Erythroblast (primary cell): ENCODE measurements at regions not wholly inside any gene's neighbourhood (a gene's known extent, or its start where the extent isn't known, plus 50 kb on each side); places are given as distances from the start of the nearest gene placed in this dataset.
"Not testable (repeated sequence)": the region's sequence is repeated elsewhere in the genome, so short reads cannot be mapped to it uniquely, and the experiment has no call there.

ENCODE experiments used
- DNase-seq, 2 experiments: peaks; one replicate each; lab custom pipeline; 2025; lab: John Stamatoyannopoulos, UW
- GATA1 ChIP-seq: IDR thresholded peaks from 2 replicates; pipeline ENCODE4 v1.6.1; 2011; ENCODE audit warnings: low read depth, mild to moderate bottlenecking, control low read depth, low read length, moderate library complexity
- POLR2A ChIP-seq: IDR thresholded peaks from 2 replicates; pipeline ENCODE4 v1.6.1; 2011; ENCODE audit warnings: mild to moderate bottlenecking, low read length

- DNase-seq: peak; percentile 87 to 91
These were observed 89.8 kb upstream of the PRSS16 start for GRCh38 chr6:27157459-27158315.

DNA sequence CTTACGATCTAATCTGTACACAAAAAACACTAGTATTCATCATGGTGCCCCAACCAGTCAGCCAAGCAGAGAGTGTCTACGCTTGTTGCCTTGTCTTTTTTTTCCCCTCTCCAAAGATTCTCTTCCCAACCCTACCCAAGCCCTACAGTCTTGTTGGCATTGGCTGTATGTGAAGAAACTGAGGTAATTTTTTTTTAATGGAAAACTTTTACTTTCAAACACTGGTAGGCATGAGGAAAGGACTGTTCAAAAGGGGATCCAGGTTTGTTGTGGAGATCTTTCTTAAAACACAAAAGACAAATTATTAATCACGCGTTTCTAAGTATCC lies 89.2 kb upstream of the PRSS16 start:
- DNase-seq: no peak
- TF ChIP-seq POLR2A (peak; percentile 1), GATA1 (no peak)

More at GRCh38 chr6:27157459-27158315, 89.8 kb upstream of the PRSS16 start:
- TF ChIP-seq GATA1 (no peak), POLR2A (peak; percentile 34)

DNA sequence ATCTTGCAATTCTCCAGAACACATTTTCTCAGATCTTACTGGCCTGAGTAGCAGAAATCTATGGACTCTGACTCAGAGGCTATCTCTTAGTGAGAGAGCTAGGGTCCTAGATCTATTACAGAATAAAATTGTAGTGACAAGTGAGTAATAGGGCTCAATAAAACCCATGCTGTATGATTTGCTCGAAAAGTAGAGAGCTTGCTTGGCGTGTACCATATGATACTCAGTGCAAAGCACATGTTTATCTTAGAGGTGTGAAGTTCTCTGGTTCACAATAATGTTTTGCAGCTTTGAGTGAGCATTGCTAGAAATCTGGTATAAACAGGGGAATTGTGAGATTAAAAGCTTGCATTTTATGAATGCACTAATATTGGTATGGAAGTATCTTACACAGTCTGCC lies 87.8 kb upstream of the PRSS16 start:
- TF ChIP-seq GATA1 (no peak), POLR2A (no peak)

DNA sequence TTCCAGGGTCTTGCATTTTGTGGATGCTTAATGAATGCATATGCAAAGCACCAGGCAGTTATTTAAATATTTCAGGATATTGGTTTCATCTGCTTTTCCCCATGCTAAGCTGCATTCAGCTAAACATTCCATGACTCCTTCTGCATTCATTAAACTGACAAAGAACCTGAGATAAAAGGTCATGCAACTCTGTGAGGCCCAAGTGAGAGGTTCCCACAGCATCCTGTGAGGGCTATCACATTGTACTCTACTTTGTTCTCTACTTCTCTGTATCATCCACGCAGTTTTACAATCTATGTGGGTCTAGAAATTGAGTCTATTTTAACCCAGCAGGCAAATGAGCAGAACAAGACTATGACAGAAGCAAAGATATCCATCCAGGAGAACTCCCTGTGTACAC lies 86.4 kb upstream of the PRSS16 start:
- DNase-seq: no peak
- TF ChIP-seq GATA1 (no peak), POLR2A (no peak)

More for the DNA sequence above, 87.8 kb upstream of the PRSS16 start:
- DNase-seq: no peak

DNA sequence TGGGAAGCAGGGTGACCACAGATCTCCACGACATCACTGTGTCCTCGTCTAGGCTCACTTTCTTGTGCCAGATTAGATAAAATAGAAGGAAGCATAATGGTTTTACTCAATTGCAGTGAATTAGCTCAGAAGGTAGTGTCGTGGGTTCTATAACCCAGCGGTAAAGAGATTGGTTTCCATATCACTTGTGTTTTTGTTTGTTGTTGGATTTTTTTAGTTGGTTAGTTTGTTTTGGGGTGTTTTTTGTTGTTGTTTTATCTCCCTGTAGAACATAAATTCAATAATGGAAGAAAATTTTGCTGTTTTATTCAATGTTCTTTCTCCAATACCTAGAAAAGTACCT lies 85.9 kb upstream of the PRSS16 start:
- no peak for DNase-seq
- TF ChIP-seq GATA1: no peak
- TF ChIP-seq POLR2A: no peak

DNA sequence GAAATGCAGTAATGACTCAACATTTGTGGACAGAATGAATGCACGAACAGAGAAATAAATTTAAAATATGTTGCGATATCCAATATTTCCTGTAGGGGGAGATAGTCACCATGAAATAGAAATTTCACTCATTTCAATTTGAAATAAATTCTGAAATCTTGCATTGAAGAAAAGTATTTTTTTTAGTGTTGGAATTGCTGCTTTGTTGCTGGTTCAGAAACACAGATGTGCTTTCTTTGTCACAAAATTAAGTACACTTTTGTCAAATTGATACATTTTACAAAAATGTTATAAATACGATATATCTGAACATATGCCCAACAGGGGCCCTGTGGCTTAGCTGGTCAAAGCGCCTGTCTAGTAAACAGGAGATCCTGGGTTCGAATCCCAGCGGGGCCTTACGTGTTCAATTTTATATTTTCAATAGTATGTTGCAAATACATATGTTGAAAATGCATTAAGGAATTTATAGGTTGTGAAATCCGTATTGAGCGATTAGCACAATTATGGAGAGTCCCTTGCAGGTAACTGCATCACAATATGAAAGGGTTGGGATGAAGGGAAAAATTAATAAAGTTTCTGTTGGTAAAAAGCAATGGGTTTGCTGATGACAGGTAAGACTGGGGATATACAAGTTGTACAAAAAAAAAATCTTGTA lies 85.4 kb upstream of the PRSS16 start:
- peak; percentile 73 to 81 for DNase-seq
- TF ChIP-seq GATA1 (no peak), POLR2A (no peak)

GRCh38 chr6:27163834-27164233 lies 83.7 kb upstream of the PRSS16 start:
- no peak for TF ChIP-seq GATA1
- no peak for TF ChIP-seq POLR2A
- DNase-seq: no peak

GRCh38 chr6:27168108-27168507 lies 79.4 kb upstream of the PRSS16 start:
- TF ChIP-seq GATA1: no peak
- TF ChIP-seq POLR2A: no peak
- no peak for DNase-seq

GRCh38 chr6:27168586-27169443 lies 78.7 kb upstream of the PRSS16 start:
- no peak for TF ChIP-seq POLR2A
- TF ChIP-seq GATA1: no peak
- DNase-seq: no peak

DNA sequence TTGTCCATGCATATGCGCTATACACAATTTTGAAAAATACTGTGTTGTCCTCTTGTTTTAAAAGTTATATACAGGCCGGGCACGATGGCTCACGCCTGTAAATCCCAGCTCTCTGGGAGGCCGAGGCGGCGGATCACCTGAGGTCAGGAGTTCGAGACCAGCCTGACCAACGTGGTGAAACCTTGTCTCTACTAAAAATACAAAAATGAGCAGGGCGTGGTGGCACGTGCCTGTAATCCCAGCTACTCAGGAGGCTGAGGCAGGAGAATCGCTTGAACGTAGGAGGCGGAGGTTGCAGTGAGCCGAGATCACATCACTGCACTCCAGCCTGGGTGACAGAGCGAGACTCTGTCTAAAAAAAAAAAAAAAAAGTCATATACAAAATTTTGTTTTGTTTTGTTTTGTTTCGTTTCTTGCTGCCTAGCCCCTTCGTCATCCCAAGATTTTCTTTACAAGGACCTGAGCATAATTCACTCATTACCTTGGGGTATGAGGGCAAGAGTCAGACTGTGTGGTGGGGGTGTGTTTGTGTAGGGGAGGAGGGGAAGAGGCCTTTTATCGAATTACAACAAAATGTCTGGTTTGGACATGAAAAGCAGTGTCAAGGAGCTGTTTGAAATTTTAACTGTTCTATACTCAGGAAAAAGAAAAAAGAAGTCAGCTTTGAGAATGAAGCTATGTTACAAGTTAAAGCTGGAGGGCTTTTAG lies 74.8 kb upstream of the PRSS16 start:
- not testable (repeated sequence) for DNase-seq

DNA sequence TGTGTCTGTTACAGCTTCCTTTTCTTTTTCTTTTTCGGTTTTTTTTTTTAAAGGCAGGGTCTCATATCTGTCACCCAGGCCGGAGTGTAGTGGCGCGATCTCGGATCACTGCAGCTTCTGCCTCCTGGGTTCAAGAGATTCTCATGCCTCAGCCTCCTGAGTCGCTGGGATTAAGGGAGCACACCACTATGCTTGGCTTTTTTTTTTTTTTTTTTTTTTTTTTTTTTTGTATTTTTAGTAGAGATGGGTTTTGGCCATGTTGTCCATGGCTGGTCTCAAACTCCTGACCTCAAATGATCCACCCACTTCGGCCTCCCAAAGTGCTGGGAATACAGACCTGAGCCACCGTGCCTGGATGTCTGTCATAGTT lies 74.3 kb upstream of the PRSS16 start:
- DNase-seq: not testable (repeated sequence)

DNA sequence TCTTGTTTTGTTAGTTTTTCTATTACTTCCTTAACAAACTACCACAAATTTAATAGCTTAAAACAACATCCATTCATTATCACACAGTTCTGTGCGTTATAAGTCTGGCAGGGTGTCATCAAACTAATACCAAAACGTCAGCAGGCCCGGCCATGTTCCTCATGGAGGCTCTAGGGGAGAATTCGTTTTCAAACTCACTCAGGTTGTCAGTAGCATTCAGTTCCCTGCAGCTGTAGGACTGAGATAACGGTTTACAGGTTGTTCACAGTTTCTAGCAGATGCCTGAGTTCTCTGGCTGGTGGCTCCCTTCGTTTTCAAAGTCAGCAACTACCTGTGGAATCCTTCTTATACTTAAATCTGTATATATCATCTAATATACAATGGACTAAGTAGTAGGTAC lies 72.5 kb upstream of the PRSS16 start:
- TF ChIP-seq POLR2A (no peak), GATA1 (no peak)
- DNase-seq: no peak

DNA sequence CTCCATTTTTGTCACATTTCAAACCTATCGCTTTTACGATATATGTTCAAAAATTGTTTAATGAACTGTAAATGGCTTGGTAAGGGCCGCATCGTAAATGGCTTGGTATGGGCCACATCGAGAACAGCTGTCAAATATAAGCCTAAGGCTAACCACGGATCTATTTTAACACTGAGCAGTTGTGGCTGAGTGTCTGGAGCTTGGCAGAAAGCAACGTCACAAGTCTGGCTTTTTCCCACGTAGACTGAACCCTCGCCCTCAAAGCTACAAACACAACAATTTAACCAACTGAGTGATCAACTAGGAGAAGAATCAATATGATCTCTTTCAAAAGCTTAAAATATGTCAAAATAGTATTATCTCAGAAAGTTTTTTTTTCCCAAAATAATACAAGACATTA lies 71.4 kb upstream of the PRSS16 start:
- no peak for DNase-seq
- no peak for TF ChIP-seq POLR2A
- no peak for TF ChIP-seq GATA1
